Stimulated activated CD4-positive, alpha-beta T cell treated with anti-CD3 and anti-CD28 coated beads, TNF-alpha, amount 100 ng/mL, for 24 hours (primary cell): ENCODE measurements at regions not wholly inside any gene's neighbourhood (a gene's known extent, or its start where the extent isn't known, plus 50 kb on each side); places are given as distances from the start of the nearest gene placed in this dataset.

Source experiments
- DNase-seq, 3 experiments: peaks; one replicate each; pipeline ENCODE4 v3.0.0-alpha.2; 2020; ENCODE audit warnings: low read depth in 3 of 3

DNA sequence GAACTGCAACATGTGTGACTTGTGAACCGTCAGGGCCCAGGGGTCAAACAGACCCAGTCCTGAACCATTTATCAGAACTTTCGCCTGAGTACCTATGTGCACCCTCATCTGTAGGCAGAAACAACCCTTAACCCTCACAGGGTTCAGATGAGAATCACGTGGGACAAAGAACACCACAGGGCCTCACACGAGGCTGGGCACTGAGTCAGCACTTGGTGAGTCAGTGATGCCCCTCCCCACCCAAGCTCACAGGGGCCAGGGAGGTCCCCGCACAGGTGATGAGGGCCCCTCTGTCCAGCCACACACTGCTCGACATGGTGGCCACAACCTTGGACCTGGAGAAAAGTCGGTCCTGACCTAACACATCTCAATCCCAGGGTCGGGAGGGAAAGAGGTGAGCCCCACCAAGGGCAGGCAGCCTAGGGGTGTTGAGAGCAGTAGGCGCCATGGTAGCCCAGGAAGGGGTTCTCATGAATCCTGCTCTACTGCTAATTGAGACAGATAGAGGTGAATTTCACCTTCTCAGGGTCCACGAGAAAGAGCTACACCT lies 176.4 kb downstream of the SHANK2 start:
- no peak for DNase-seq

DNA sequence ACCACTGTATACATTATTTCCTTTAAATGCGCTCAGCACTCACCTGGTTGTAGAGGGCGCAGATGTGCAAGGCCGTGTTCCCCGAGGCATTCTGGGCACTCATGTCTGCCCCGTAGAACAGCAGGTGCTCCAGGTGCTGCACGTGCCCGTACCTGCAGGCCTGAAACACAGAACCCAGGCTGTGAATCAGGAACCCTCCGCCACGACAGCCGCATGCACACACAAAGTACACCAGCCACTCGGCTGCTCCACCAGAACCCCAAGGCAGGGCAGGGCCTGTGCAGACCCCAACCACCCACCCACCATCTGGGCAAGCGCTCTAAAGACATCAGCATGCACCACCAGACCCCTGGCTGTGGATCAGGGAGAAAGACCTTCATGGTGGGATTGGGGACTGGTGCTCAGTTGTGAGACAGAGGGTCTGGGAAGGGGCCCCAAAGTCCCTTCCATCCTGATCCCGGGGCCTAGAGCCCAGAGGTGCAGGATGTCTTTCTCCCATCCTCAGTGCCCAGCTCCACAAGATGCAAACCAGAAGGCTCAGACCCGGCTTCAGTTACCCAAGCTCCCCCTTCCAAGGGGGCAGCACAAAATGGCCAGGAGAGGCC lies 177.2 kb downstream of the SHANK2 start:
- DNase-seq: no peak

DNA sequence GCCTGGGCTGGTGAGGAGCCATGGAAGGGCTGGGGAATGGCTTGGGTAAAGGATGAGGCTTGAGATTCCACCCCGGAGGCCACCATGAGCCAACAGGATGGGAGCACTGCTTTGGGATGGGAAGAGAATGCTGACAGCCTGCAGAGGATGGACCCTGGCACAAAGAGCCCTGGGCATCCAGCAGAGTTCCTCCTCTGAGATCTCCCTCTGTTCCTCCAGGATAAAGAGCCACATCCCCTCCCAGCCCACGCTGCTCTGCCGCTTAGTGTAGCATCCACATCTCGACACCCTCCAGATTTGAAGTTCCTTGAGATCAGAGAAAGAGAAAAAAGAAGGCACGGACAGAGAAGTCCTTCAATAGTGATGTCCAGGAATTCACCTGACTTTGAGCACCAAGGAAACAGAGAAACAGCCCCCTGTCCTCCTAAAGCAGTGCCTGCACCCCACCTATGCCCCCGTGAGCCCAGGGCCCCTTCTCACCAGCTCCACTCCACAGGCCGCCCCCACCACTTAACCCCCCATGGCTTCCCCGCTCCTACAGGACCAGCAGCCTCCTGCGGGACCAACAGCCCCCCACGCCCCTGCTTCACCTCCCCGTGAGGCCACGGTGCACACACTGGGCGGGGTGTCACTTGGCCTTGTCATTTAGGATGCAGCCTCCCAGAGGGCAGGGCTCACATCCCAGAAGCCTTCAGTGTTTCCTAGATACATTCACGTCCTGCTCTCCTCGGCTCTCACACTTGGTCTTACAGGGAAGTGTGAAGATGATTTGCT lies 180.5 kb downstream of the SHANK2 start:
- DNase-seq: no peak

DNA sequence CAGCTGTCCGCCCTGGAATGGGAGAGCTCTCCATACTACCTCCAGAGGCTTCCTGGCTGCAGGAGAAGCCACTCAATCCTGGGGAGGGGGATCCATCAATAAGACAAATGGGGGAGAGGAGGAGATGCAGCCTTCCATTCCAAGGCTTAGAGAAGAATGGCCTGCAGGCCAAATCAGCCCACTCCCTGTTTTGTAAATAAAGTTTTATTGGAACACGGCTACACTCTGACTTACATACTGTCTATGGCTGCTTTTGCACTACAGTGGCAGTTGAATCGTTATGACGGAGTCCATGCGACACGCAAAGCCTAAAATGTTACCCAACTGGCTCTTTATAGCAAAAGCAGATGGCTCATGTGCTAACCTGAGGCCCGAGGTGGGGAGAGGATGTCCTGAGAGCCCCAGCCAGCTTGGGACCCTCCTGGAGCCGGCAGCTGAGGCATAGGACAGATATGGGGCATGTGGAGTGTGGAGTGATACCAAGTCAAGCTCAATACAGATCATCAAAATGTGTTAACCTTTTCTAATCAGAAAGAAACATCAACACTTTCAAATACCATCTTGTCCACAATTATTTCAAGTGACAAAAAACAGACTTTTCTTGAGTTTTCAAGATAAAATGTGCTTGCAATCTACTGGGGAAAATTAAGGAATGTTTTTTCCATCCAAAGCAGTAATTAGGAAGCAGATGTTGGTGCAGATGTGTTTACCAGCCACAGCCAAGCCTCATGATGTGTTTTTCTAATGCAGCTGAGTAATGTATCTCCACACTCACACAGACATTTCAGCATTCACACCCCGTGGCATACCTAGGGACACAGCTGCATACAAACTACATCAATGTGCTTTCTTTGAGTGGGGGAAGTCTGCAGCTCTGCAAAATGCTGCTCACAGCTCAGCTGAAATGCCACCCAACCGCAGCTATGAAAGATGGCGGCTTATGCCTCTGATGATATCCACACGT lies 181.6 kb downstream of the SHANK2 start:
- no peak for DNase-seq

DNA sequence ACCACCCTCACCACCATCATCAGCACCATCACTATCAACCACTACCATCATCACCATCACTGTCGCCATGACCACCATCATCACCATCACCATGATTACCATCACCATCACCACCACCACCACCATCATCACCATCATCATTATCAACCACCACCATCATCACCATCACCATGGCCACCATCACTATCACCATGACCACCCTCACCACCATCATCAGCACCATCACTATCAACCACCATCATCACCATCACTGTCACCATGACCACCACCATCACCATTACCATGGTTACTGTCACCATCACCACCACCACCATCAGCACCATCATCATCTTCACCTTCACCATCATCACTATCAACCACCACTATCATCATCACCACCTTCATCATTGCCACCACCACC lies 183.4 kb downstream of the SHANK2 start:
- no peak for DNase-seq

DNA sequence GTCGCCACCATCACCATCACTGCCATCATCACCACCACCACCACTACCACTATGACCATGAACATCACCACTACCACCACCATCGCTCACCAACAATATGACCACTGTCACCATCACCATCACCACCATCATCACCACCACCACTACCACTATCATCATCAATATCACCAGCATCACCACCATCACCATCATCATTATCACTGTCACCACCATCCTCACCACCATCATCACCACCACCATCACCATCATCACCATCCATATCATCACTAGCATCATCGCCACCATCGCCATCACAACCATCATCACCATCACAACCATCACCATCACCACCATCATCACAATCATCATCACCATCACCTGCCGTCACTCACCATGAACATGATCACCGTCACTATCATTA lies 184.6 kb downstream of the SHANK2 start:
- no peak for DNase-seq

DNA sequence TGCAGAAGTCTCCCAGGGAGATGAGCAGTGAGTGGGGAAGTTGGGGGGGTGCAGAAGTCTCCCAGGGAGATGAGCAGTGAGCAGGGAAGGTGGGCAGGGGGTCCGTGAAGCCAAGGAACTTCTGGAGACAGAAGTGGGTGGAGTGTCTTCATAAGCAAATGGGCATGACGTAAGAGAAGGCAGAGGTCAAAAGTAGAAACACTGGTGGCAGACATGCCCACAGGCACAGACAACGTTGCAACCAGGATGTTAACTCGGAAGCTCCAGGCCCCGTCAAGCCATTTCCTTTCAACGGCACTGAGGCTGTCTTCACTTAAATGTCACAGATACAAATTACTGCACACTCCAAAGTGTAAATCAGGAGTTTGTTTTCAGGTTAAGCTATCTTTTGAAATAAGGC lies 186.1 kb downstream of the SHANK2 start:
- DNase-seq: no peak

DNA sequence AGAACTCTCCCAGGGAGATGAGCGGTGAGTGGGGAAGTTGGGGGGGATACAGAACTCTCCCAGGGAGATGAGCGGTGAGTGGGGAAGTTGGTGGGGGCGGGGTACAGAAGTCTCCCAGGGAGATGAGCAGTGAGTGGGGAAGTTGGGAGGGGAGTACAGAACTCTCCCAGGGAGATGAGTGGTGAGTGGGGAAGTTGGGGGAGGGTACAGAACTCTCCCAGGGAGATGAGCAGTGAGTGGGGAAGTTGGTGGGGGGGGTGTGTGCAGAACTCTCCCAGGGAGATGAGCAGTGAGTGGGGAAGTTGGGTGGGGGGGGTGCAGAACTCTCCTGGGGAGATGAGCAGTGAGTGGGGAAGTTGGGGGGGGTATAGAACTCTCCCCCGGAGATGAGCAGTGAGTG lies 186.5 kb downstream of the SHANK2 start:
- DNase-seq: no peak

DNA sequence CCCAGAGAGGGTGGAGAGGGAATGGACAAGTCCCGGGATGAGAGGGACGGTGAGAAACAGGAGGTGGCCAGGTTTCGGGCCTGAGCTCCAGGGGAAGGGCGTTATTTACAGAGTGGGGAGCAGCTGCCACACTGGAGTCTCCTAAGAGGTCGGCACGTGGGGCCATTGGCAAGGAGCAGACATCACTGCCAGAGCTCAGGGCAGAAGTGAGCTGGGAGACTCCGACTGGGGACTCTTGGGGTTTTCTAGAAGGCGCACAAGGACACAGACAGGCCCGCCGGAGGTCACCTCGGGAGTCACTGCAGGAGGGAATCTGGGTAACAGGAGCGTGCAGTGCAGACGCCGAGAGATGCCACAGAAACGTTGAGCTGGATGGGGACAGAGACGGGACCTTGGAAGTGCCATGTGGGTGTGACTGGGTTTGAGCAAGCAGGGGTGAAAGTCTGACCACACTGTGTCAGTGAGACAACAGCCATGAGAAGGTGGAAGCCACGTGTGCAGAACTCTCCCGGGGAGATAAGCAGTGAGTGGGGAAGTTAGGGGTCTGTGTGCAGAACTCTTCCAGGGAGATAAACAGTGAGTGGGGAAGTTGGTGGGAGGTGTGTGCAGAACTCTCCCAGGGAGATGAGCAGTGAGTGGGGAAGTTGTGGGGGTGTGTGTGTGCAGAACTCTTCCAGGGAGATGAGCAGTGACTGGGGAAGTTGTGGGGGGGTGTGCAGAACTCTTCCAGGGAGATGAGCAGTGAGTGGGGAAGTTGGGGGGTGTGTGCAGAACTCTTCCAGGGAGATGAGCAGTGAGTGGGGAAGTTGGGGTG lies 187.5 kb downstream of the SHANK2 start:
- no peak for DNase-seq

DNA sequence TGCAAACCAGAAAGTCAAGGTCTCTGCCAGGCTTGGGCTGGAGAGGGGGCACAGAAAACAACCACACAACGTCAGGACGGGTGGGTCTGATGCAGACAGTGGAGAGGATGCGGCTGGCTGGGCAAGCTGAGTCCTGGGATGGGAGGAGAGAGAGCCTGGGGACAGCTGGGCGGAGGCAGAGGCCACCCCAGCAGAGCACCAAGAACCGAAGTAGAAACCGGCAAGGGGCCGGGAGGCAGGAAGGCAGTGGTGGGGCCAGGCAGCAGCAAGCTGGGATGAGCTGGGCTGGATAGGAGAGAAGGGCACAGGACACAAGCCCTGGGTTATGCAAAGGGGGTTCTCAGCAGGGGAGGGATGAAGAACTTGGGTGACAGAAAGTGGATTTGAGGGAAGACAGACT lies 188.2 kb downstream of the SHANK2 start:
- DNase-seq: no peak

DNA sequence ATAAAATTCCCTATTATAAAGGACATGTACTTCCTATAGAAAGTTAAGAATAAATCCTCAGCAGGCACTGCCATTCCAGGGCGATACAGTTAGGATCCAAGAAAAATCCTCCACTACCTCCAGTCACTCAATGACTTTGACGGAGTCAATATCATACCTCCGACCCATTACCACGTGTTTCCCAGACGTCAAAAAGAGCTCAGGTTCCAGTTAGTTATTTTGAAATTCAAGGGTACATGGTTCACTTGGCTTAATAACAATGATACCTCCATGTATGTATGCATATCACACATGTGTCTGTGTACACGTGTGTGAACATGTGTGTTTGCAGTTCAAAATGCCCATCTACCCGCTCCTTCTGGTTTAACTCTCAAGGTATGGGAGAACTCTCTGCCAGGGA lies 189.2 kb downstream of the SHANK2 start:
- DNase-seq: no peak

DNA sequence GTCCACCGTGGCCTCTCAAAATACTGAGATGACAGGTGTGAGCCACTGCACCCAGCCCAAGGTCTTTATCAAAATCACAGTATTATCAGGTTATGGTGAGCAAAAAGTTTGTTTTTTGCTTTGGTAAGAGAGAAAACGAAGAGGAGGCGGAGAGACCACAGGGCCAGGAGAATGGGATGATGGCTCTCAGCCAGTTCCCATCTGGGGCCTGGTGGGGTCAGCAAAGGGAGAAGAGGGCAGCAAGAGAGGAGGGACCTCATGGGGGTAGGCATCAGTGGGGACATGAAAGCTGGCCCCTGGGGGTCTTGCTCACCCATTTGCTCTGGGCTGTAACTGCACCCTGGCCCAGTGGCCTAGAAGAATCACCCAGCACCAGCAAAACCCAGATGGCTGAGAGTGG lies 190.2 kb downstream of the SHANK2 start:
- DNase-seq: no peak

DNA sequence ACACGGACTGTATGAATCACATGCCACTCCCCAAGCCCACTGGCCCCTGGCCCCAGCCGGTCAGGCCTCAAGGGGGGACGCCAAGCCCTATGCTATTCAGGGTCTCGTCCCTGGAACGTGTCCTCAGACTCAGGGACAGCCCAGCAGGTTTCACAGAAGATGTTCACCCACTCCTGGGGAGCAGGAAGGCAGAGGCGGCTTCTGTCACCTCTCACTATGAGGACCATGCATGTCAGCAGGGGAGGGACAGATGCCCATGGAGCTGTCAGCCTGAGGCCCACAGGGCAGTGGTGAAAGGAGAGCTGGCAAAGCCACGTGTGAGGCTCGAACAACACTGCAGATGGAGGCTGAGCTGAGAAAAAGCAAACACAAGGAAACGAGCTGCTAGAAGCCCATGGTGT lies 192.0 kb downstream of the SHANK2 start:
- no peak for DNase-seq

DNA sequence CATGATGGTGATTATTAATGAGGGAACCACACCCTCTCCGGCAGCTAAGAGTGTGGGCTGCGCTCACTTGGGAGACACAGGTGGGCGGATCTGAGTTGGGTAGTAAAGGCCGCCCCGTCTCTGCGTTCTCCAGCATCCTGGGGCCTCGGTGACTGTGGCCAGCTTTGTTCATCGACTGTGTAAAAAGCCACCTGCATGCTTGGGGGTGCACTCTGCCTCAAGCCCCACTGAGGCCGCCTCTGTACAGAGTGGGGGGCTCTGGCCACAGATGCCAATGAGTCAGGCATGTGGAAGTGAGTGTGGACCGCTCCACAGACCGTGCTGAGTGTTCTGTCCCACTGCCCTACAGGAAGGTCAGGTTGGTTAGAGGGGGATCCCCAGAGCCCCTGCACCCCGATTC lies 192.7 kb downstream of the SHANK2 start:
- no peak for DNase-seq

DNA sequence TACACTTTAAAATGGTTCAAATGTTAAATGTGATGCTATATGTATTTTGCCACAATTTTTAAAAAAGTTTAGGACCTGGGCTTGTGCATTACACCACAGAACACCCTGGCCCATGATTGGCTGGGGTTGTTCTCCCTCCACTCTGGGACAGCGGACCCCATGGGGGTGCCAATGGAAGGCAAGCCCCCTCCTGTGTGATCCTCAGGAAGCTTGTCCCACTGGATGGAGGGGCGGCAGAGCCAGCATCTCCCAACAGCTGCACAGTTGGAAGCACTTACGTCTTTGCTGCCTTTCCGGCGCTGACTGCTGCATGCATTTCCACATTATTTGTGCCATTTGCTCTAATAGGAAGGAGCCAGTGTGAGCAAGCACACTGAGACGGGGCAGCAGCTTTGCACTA lies 196.5 kb downstream of the SHANK2 start:
- no peak for DNase-seq
